ENCODE measurements at regions not wholly inside any gene's neighbourhood (a gene's known extent, or its start where the extent isn't known, plus 50 kb on each side); places are given as distances from the start of the nearest gene placed in this dataset.

DNA sequence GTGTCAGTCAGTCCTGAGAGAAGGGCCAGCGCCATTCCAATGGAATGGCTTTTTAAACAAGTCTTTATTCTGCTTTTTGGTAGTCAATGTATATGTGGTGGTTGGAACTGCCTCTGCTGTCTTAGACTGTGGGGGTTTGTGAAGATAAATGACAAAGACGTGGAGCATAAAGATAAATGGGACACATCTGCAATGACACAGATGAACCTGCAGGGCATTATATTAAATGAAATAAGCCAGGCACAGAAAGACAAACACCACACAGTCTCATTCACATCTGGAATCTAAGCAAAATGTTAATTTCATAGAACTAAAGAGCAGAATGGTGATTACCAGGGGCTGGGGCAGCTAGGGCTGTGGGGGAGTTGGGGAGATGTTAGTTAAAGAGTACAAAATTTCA is 912.8 kb upstream of the MAN1A1 start:
- no peaks in the 10 kb centered on the region for H3K79me2 ChIP-seq (ENCODE audit: insufficient read depth, low read depth)
- H3K9ac ChIP-seq = no peak overlapping the region
- no peak overlapping the region for H3K27ac ChIP-seq
- no peaks in the 10 kb centered on the region for H3K36me3 ChIP-seq (ENCODE audit: insufficient read depth)
- H3K27me3 ChIP-seq (ENCODE audit: insufficient read depth, low read depth) = no peaks in the 10 kb centered on the region
- no peak overlapping the region for H2AFZ ChIP-seq (ENCODE audit: low read depth)
- H3K4me2 ChIP-seq = no peak overlapping the region
- no peaks in the 10 kb centered on the region for H3K4me1 ChIP-seq (ENCODE audit: low read depth, poor library complexity, severe bottlenecking)
- H3K4me3 ChIP-seq (IDR thresholded peaks at IDR 0.05; ENCODE audit: insufficient read depth, low read depth, low read length) = no peak overlapping the region
- TF ChIP-seq, protein P1, sequence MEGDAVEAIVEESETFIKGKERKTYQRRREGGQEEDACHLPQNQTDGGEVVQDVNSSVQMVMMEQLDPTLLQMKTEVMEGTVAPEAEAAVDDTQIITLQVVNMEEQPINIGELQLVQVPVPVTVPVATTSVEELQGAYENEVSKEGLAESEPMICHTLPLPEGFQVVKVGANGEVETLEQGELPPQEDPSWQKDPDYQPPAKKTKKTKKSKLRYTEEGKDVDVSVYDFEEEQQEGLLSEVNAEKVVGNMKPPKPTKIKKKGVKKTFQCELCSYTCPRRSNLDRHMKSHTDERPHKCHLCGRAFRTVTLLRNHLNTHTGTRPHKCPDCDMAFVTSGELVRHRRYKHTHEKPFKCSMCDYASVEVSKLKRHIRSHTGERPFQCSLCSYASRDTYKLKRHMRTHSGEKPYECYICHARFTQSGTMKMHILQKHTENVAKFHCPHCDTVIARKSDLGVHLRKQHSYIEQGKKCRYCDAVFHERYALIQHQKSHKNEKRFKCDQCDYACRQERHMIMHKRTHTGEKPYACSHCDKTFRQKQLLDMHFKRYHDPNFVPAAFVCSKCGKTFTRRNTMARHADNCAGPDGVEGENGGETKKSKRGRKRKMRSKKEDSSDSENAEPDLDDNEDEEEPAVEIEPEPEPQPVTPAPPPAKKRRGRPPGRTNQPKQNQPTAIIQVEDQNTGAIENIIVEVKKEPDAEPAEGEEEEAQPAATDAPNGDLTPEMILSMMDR (conservative IDR thresholded peaks at IDR 0.05; ENCODE audit: low read depth, low read length) = no peak
- H4K20me1 ChIP-seq (ENCODE audit: insufficient read depth) = no peaks in the 10 kb centered on the region

DNA sequence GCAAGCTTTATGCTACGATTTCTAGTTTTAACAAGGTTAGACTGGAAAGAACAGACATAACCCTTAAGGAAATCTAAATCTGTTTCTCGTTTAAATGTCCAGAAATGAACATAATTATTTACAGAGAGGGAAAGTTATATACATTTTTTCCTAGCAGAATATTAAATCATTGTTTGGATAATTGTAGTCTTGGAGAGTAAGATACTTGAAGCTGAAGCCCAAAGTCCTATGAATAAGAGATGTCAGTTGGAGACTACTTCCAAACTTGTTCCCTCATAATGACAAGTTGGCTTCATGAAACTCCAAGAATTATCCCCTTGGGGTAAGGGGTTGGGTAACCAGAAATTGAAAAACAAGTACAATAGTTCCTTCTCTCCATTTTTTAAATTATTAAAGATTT is 911.1 kb upstream of the MAN1A1 start:
- Histone ChIP-seq H3K9ac (no peak overlapping the region), H4K20me1 (ENCODE audit: insufficient read depth) (no peaks in the 10 kb centered on the region), H3K4me3 (IDR thresholded peaks at IDR 0.05; ENCODE audit: insufficient read depth, low read depth, low read length) (no peak overlapping the region), H3K4me1 (ENCODE audit: low read depth, poor library complexity, severe bottlenecking) (no peaks in the 10 kb centered on the region), H3K36me3 (ENCODE audit: insufficient read depth) (no peaks in the 10 kb centered on the region), H3K27me3 (ENCODE audit: insufficient read depth, low read depth) (no peaks in the 10 kb centered on the region), H3K4me2 (no peak overlapping the region), H3K79me2 (ENCODE audit: insufficient read depth, low read depth) (no peaks in the 10 kb centered on the region), H3K27ac (no peak overlapping the region), H2AFZ (ENCODE audit: low read depth) (no peak overlapping the region)
- TF ChIP-seq, protein P1 (conservative IDR thresholded peaks at IDR 0.05; ENCODE audit: low read depth, low read length) = no peak

DNA sequence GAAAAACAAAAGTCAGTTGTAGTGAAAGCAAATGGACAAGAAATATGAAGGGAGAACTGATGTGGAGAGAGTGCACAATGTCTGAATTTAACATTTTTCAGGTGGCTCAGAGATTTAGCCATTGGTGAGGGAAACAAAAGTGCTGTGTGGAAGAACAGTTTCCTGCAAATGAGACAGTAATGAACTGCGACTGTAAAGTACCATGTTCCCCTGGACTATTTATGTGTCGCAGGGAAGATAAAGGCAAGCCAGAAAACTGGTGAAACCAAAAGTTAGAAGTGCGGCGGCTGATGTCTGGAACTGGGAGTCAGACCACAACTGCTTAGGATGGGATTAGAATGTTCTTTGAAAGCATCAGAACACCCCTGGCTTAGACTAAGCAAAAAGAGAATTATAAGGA is 905.1 kb upstream of the MAN1A1 start:
- Histone ChIP-seq H3K36me3 (ENCODE audit: insufficient read depth) (no peaks in the 10 kb centered on the region), H3K9ac (no peak overlapping the region), H3K4me1 (ENCODE audit: low read depth, poor library complexity, severe bottlenecking) (no peaks in the 10 kb centered on the region), H3K4me2 (no peak overlapping the region), H3K27me3 (ENCODE audit: insufficient read depth, low read depth) (no peaks in the 10 kb centered on the region), H4K20me1 (ENCODE audit: insufficient read depth) (no peaks in the 10 kb centered on the region), H3K79me2 (ENCODE audit: insufficient read depth, low read depth) (no peaks in the 10 kb centered on the region), H2AFZ (ENCODE audit: low read depth) (no peak overlapping the region), H3K27ac (no peak overlapping the region), H3K4me3 (IDR thresholded peaks at IDR 0.05; ENCODE audit: insufficient read depth, low read depth, low read length) (no peak overlapping the region)
- TF ChIP-seq, protein P1 (conservative IDR thresholded peaks at IDR 0.05; ENCODE audit: low read depth, low read length) = no peak

DNA sequence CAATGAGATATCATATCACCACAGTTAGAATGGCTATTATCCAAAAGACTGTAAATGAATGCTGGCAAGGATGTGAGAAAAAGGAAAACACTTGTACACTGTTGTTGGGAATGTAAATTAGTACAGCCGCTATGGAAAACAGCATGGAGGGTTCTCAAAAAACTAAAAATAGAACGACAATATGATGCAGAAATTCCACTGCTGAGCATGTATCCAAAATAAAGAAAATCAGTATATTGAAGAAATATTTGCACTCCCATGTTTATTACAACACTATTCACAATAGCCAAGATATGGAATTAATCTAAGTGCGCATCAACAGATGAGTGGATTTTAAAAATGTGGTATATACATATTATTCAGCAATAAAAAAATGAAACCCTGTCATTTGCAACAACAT is 898.9 kb upstream of the MAN1A1 start:
- Histone ChIP-seq H3K36me3 (ENCODE audit: insufficient read depth) (no peaks in the 10 kb centered on the region), H3K9ac (no peak overlapping the region), H3K79me2 (ENCODE audit: insufficient read depth, low read depth) (no peaks in the 10 kb centered on the region), H3K4me3 (IDR thresholded peaks at IDR 0.05; ENCODE audit: insufficient read depth, low read depth, low read length) (no peak overlapping the region), H3K27me3 (ENCODE audit: insufficient read depth, low read depth) (no peaks in the 10 kb centered on the region), H4K20me1 (ENCODE audit: insufficient read depth) (no peaks in the 10 kb centered on the region), H3K4me1 (ENCODE audit: low read depth, poor library complexity, severe bottlenecking) (no peaks in the 10 kb centered on the region), H3K4me2 (no peak overlapping the region), H2AFZ (ENCODE audit: low read depth) (no peak overlapping the region), H3K27ac (no peak overlapping the region)
- TF ChIP-seq, protein P1 (conservative IDR thresholded peaks at IDR 0.05; ENCODE audit: low read depth, low read length) = no peak

DNA sequence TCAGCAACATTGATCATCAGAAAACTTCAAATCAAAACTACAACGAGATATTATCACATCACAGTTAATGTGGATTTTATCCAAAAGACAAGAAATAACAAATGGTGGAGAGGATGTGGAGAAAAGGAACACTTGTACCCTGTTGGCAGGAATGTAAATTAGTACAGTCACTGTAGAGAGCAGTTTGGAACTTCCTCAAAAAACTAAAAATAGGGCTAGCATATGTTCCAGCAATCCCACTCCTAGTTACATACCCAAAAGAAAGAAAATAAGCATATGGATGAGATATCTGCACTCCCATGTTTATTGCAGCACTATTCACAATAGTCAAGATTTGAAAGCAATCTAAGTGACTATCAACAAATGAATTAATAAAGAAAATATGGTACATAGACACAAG is 887.7 kb upstream of the MAN1A1 start:
- H3K4me1 ChIP-seq (ENCODE audit: low read depth, poor library complexity, severe bottlenecking) = no peaks in the 10 kb centered on the region
- no peak overlapping the region for H3K4me3 ChIP-seq (IDR thresholded peaks at IDR 0.05; ENCODE audit: insufficient read depth, low read depth, low read length)
- H2AFZ ChIP-seq (ENCODE audit: low read depth) = no peak overlapping the region
- H3K27me3 ChIP-seq (ENCODE audit: insufficient read depth, low read depth) = no peaks in the 10 kb centered on the region
- H3K27ac ChIP-seq = no peak overlapping the region
- no peaks in the 10 kb centered on the region for H3K36me3 ChIP-seq (ENCODE audit: insufficient read depth)
- H3K9ac ChIP-seq = no peak overlapping the region
- H3K79me2 ChIP-seq (ENCODE audit: insufficient read depth, low read depth) = no peaks in the 10 kb centered on the region
- no peaks in the 10 kb centered on the region for H4K20me1 ChIP-seq (ENCODE audit: insufficient read depth)
- H3K4me2 ChIP-seq = no peak overlapping the region
- TF ChIP-seq, protein P1 (conservative IDR thresholded peaks at IDR 0.05; ENCODE audit: low read depth, low read length) = no peak

Data from KMS-11 (cell line).